Sigmoid colon (tissue), 3 donors: ENCODE measurements at regions not wholly inside any gene's neighbourhood (a gene's known extent, or its start where the extent isn't known, plus 50 kb on each side); places are given as distances from the start of the nearest gene placed in this dataset.

Experiments
- POLR2A ChIP-seq, 2 donors: fragments of 450-650 bp; IDR thresholded peaks; one replicate each; pipeline ENCODE4 v1.6.1; 2016; ENCODE audit warnings: antibody characterized with exemption in 2 of 2, mild to moderate bottlenecking in 2 of 2, moderate library complexity in 2 of 2
- TF ChIP-seq, protein P1 (sequence below), 4 experiments: fragments of 450-650 bp in 3 of 4; fragments of 200-600 bp in 1 of 4; IDR thresholded peaks; one replicate each; pipeline ENCODE4 v1.5.1; 2016 to 2019; ENCODE audit warnings: antibody characterized with exemption in 4 of 4, mild to moderate bottlenecking in 3 of 4, moderate library complexity in 2 of 4

DNA sequence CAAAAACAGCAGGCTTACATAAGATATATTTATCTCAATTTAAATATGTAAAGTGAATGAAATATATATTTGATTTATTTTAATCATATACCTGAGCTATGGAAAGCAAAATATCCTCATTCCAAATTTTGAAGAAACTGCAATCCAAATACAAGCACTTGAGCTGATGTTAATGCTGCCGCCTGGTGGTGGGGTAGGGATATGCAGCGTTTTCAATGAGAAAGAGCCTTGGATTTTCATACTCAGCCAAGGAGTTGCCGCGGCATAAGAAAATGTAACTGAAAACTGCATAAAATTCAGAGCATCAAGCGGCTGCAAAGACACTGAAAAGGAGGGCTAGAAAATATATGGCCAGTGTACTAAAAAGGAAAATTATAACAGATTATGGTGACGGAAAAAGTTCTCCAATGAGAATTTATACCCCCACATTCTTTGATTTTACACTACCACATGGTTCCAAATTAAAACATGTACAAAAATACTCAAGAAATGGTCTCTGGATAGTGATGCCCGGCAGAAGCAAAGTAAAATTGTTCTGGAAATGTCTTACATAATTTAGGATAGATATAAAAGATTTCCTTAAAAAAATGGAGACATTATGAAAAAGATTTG lies 660.3 kb upstream of the PITX2 start:
- TF ChIP-seq POLR2A (IDR thresholded peaks at IDR 0.05) = no peak
- TF ChIP-seq, protein P1, sequence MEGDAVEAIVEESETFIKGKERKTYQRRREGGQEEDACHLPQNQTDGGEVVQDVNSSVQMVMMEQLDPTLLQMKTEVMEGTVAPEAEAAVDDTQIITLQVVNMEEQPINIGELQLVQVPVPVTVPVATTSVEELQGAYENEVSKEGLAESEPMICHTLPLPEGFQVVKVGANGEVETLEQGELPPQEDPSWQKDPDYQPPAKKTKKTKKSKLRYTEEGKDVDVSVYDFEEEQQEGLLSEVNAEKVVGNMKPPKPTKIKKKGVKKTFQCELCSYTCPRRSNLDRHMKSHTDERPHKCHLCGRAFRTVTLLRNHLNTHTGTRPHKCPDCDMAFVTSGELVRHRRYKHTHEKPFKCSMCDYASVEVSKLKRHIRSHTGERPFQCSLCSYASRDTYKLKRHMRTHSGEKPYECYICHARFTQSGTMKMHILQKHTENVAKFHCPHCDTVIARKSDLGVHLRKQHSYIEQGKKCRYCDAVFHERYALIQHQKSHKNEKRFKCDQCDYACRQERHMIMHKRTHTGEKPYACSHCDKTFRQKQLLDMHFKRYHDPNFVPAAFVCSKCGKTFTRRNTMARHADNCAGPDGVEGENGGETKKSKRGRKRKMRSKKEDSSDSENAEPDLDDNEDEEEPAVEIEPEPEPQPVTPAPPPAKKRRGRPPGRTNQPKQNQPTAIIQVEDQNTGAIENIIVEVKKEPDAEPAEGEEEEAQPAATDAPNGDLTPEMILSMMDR (IDR thresholded peaks at IDR 0.05) = peak in 3 of 4 experiments; percentile 50 to 74 (median 65)
